ENCODE measurements at regions not wholly inside any gene's neighbourhood (a gene's known extent, or its start where the extent isn't known, plus 50 kb on each side); places are given as distances from the start of the nearest gene placed in this dataset.

GRCh38 chr11:79514290-79514689 is 73.5 kb upstream of the TENM4 start:
- ATAC-seq (ENCODE audit: insufficient read depth, low FRiP score) (no peak), DNase-seq (no peak)
- Histone ChIP-seq H3K9me3 (ENCODE audit: control insufficient read depth in 4 of 4, insufficient read depth in 3 of 4, low read length in 3 of 4) (peaks cover 0 to 6% (median 0%) of the 10 kb centered on the region in 4 donors), H3K27ac (ENCODE audit: low read depth in 1 of 2, low read length in 1 of 2) (no peak overlapping the region), H3K36me3 (ENCODE audit: control insufficient read depth in 4 of 4, insufficient read depth in 4 of 4, low read length in 4 of 4) (no peaks in the 10 kb centered on the region), H3K9ac (ENCODE audit: insufficient read depth in 1 of 2, low read length in 2 of 2) (no peak overlapping the region), H3K27me3 (ENCODE audit: control insufficient read depth in 3 of 3, insufficient read depth in 3 of 3, low read length in 2 of 3) (no peaks in the 10 kb centered on the region), H3K4me3 (no peak overlapping the region), H3K4me1 (ENCODE audit: control insufficient read depth in 5 of 5, insufficient read depth in 5 of 5, low read length in 5 of 5) (peaks cover 0 to 9% (median 0%) of the 10 kb centered on the region in 5 donors)
- no peak for TF ChIP-seq CTCF (IDR thresholded peaks at IDR 0.05; ENCODE audit: control extremely low read depth, extremely low read depth)
- WGBS, 2 donors: 62 to 74% methylated on average over 4 of the region's 4 CpGs

DNA sequence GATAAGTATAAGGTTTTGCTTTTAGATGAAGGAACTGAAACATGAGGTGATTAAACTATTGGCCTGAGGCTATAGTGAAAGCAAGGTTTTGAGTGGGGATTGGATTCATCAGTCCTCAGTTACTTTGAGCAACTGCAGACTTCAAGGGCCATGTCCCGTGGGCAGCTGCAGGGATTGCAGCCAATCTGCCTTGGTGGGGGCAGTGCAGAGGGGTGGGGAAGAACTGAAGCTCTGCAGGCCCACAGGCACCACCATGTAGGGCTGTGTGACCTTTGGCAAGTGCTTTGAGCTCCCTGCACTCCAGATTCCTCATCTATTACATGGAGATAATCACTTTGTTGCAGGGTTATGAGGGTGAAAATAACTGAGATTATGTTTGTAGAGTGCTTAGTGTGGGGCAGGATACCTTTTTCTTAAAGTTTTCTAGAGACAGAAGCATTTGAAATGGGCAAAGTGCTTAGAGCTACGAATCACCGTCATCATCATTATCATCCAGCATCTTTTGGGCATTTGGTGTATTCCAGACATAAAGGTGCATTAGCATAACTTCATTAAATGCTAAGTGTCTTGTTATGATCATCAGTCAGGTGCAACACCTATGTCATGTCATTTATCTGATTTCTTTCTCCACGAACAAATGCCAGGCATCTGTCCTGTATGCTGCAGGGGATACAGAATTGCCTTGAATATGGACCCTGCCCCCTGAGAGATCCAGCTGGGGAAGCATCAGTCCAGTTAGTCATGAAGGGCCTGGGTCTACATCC is 72.1 kb upstream of the TENM4 start:
- no peaks in the 10 kb centered on the region for H3K27me3 ChIP-seq (ENCODE audit: control insufficient read depth in 3 of 3, insufficient read depth in 3 of 3, low read length in 2 of 3)
- WGBS, 2 donors: 51 to 59% methylated on average over 4 of the region's 4 CpGs
- no peaks in the 10 kb centered on the region for H3K36me3 ChIP-seq (ENCODE audit: control insufficient read depth in 4 of 4, insufficient read depth in 4 of 4, low read length in 4 of 4)
- DNase-seq (no peak), ATAC-seq (ENCODE audit: insufficient read depth, low FRiP score) (no peak)
- peaks cover 0 to 9% (median 0%) of the 10 kb centered on the region in 5 donors for H3K4me1 ChIP-seq (ENCODE audit: control insufficient read depth in 5 of 5, insufficient read depth in 5 of 5, low read length in 5 of 5)
- H3K9ac ChIP-seq (ENCODE audit: insufficient read depth in 1 of 2, low read length in 2 of 2): no peak overlapping the region
- no peak for TF ChIP-seq CTCF (IDR thresholded peaks at IDR 0.05; ENCODE audit: control extremely low read depth, extremely low read depth)
- no peak overlapping the region for H3K27ac ChIP-seq (ENCODE audit: low read depth in 1 of 2, low read length in 1 of 2)
- no peak overlapping the region for H3K4me3 ChIP-seq
- peaks cover 0 to 6% (median 0%) of the 10 kb centered on the region in 4 donors for H3K9me3 ChIP-seq (ENCODE audit: control insufficient read depth in 4 of 4, insufficient read depth in 3 of 4, low read length in 3 of 4)

DNA sequence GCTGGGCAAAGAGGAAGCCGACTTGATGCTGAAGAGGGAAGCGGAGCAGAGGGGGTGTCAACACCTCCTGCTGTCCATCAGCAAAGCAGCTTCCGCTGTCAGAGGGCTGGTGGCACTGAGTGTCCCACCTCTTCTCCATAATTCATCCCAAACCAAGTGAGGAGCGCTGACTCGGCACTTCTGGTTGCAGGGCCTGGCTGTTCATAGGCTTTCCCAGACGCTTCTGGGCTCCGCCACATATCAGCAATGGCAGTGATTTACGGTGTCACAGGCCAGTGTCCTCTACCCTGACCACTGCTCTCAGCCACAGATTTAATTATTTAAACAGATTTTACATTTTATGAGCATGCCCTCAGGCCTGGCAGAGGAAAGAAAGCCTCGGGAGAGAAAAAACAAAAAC is 70.1 kb upstream of the TENM4 start:
- 57 to 67% methylated on average over 9 of the region's 9 CpGs for WGBS, 2 donors
- TF ChIP-seq CTCF (IDR thresholded peaks at IDR 0.05; ENCODE audit: control extremely low read depth, extremely low read depth): no peak
- peak in 1 of 3 donors; percentile 22 for DNase-seq

More for the DNA sequence above, 70.1 kb upstream of the TENM4 start:
- no peak for ATAC-seq (ENCODE audit: insufficient read depth, low FRiP score)
- H3K4me1 ChIP-seq (ENCODE audit: control insufficient read depth in 5 of 5, insufficient read depth in 5 of 5, low read length in 5 of 5): peaks cover 0 to 11% (median 0%) of the 10 kb centered on the region in 5 donors
- no peaks in the 10 kb centered on the region for H3K36me3 ChIP-seq (ENCODE audit: control insufficient read depth in 4 of 4, insufficient read depth in 4 of 4, low read length in 4 of 4)
- H3K4me3 ChIP-seq: no peak overlapping the region
- H3K9ac ChIP-seq (ENCODE audit: insufficient read depth in 1 of 2, low read length in 2 of 2): no peak overlapping the region
- H3K27ac ChIP-seq (ENCODE audit: low read depth in 1 of 2, low read length in 1 of 2): no peak overlapping the region
- H3K9me3 ChIP-seq (ENCODE audit: control insufficient read depth in 4 of 4, insufficient read depth in 3 of 4, low read length in 3 of 4): peaks cover 0 to 6% (median 0%) of the 10 kb centered on the region in 4 donors
- no peaks in the 10 kb centered on the region for H3K27me3 ChIP-seq (ENCODE audit: control insufficient read depth in 3 of 3, insufficient read depth in 3 of 3, low read length in 2 of 3)

Measured in lung (tissue), 11 donors.